BJ (cell line): ENCODE measurements at regions not wholly inside any gene's neighbourhood (a gene's known extent, or its start where the extent isn't known, plus 50 kb on each side); places are given as distances from the start of the nearest gene placed in this dataset.

Experiments used
- CTCF ChIA-PET: fragments of 350-600 bp; formaldehyde crosslinking; extraction: SDS; loops from one replicate; lab custom pipeline; 2021; ENCODE audit warnings: antibody characterized with exemption, inconsistent platforms; lab: Yijun Ruan, JAX
- POLR2A ChIA-PET: fragments of 300-600 bp; sonication (Branson Sonifier 250); formaldehyde crosslinking; extraction: SDS; loops from one replicate; lab custom pipeline; 2021; ENCODE audit warnings: antibody characterized with exemption; lab: Charles Lee
- DNase-seq: peaks from one replicate; pipeline ENCODE4 v3.0.0-alpha.2; 2011; ENCODE audit warnings: low read depth
- H3K27me3 ChIP-seq: 2 replicates; pipeline ENCODE4 v1.6.0; 2011; ENCODE audit warnings: low read length; ENCODE audit not compliant: control insufficient read depth, insufficient read depth
- H3K36me3 ChIP-seq: 2 replicates; pipeline ENCODE4 v1.5.1; 2011; ENCODE audit warnings: low read length; ENCODE audit not compliant: control insufficient read depth, insufficient read depth
- H3K4me3 ChIP-seq: 2 replicates; pipeline ENCODE4 v1.5.1; 2011; ENCODE audit warnings: low read depth, mild to moderate bottlenecking, control low read depth, low read length
- TF ChIP-seq, protein P1 (sequence below): IDR thresholded peaks from 2 replicates; pipeline ENCODE4 v1.5.1; 2011; ENCODE audit warnings: low read depth, mild to moderate bottlenecking, control low read depth, inconsistent platforms, low read length, moderate library complexity; ENCODE audit not compliant: insufficient read depth

DNA sequence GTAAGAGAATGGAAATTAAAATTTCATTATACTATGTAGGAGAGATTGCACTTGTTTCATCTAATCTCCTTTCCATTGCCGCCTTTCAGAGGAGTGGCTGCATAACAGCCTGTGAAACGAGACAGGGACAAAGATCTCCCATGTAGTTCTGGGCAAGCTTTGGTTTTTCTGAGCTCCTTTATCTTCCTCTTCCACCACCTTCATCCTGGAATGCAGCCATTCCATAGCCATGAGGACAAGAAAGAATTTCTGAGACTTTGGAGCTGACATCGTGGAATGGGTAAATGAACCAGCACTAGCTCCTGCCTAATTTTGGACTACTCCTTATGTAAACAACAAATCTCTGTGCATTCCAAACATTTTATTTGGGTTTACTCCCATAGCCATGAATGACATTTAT is 1587.3 kb upstream of the TENM3 start:
- POLR2A ChIA-PET, result no interaction called here
- Histone ChIP-seq H3K36me3 (no peaks in the 10 kb centered on the region), H3K27me3 (no peaks in the 10 kb centered on the region), H3K4me3 (no peak overlapping the region)
- TF ChIP-seq, protein P1, sequence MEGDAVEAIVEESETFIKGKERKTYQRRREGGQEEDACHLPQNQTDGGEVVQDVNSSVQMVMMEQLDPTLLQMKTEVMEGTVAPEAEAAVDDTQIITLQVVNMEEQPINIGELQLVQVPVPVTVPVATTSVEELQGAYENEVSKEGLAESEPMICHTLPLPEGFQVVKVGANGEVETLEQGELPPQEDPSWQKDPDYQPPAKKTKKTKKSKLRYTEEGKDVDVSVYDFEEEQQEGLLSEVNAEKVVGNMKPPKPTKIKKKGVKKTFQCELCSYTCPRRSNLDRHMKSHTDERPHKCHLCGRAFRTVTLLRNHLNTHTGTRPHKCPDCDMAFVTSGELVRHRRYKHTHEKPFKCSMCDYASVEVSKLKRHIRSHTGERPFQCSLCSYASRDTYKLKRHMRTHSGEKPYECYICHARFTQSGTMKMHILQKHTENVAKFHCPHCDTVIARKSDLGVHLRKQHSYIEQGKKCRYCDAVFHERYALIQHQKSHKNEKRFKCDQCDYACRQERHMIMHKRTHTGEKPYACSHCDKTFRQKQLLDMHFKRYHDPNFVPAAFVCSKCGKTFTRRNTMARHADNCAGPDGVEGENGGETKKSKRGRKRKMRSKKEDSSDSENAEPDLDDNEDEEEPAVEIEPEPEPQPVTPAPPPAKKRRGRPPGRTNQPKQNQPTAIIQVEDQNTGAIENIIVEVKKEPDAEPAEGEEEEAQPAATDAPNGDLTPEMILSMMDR, result no peak
- CTCF ChIA-PET, result interaction anchor here (0.7 to 1.7 kb wide), 2 partner anchors 9 to 13 kb away, joined by 3 to 6 read pairs; no protein-coding TSS in a partner anchor
- no peak for DNase-seq

DNA sequence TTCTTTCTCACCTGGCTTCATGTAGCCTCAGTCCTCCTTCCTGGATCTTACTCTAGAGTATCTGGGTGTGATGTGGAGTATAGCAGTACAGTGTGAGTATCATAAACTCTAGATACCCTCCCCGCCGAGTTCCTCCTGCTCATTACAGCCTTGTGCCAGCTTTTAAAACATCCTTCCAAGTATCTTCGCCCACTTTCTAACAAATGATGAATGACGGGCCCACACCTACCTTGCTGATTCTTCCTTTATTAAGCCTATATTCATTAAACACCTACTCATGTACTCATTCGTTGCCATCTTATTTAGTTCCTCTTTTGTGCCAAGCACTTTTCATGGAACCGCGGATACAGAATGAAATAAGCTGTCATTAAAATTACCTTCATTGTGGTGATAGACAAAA is 1585.3 kb upstream of the TENM3 start:
- ChIA-PET CTCF (interaction anchor here (0.7 kb wide), 1 partner anchor 170 kb away, joined by 3 read pairs; no protein-coding TSS in a partner anchor), POLR2A (no interaction called here)
- no peak for DNase-seq
- no peaks in the 10 kb centered on the region for H3K27me3 ChIP-seq
- TF ChIP-seq, protein P1, result no peak
- no peak overlapping the region for H3K4me3 ChIP-seq
- no peaks in the 10 kb centered on the region for H3K36me3 ChIP-seq

DNA sequence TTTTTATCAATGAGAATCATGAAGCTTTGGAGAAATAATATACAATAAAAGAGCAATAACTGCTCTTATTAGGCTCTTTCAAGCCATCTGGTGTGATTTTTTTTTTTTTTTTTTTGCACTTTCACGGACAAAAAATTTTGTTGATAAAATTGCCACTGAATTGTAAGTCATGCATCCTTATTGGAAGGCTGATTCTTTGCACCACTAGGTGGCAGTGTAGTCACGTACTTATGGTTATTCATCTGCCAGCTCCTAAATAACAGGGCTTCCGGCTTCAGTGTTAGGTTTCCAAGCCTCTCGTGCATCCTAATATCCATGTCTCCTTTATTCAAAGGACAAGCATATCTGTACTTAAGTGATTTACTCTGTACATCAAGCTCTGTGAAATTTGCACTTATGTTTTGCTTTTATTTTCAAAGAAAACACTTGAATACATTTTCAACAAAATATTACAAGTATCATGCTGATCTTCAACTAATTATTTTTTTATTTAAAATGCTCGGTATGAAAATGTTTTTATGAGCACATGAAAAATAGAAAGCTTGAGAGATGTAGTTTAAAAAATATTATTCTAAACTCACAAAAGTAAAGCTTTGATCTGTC is 1578.3 kb upstream of the TENM3 start:
- TF ChIP-seq, protein P1, result peak; percentile 74
- Histone ChIP-seq H3K27me3 (no peaks in the 10 kb centered on the region), H3K36me3 (no peaks in the 10 kb centered on the region), H3K4me3 (no peak overlapping the region)
- POLR2A ChIA-PET, result no interaction called here
- DNase-seq, result peak; percentile 17
- CTCF ChIA-PET, result interaction anchor here (0.6 to 1.6 kb wide), 5 partner anchors 10 to 483 kb away, joined by 3 to 6 read pairs (median 3); no protein-coding TSS in a partner anchor

DNA sequence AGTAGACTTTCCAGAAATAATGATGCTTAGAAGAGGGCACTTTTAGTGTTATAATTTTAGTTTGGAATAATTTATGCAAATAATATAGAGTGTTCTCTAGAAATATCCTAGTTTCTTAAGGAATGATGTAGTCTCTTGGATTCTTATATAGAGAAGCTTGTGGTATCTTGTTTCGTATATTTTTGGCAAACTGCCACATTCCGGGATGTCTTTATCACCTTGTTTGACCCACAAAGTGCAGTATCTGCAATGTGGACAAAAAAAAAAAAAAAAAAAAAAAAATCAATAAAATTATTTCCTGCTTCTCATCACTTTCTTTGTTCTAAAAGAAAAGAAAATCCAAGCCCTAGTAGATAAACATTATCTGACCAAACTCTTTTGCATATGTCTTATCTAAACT is 1577.7 kb upstream of the TENM3 start:
- no peak for DNase-seq
- no peaks in the 10 kb centered on the region for H3K27me3 ChIP-seq
- POLR2A ChIA-PET, result no interaction called here
- no peaks in the 10 kb centered on the region for H3K36me3 ChIP-seq
- H3K4me3 ChIP-seq, result no peak overlapping the region
- CTCF ChIA-PET, result interaction anchor here (0.6 to 1.6 kb wide), 5 partner anchors 10 to 1282 kb away, joined by 3 to 6 read pairs (median 3); no protein-coding TSS in a partner anchor
- TF ChIP-seq, protein P1, result no peak

DNA sequence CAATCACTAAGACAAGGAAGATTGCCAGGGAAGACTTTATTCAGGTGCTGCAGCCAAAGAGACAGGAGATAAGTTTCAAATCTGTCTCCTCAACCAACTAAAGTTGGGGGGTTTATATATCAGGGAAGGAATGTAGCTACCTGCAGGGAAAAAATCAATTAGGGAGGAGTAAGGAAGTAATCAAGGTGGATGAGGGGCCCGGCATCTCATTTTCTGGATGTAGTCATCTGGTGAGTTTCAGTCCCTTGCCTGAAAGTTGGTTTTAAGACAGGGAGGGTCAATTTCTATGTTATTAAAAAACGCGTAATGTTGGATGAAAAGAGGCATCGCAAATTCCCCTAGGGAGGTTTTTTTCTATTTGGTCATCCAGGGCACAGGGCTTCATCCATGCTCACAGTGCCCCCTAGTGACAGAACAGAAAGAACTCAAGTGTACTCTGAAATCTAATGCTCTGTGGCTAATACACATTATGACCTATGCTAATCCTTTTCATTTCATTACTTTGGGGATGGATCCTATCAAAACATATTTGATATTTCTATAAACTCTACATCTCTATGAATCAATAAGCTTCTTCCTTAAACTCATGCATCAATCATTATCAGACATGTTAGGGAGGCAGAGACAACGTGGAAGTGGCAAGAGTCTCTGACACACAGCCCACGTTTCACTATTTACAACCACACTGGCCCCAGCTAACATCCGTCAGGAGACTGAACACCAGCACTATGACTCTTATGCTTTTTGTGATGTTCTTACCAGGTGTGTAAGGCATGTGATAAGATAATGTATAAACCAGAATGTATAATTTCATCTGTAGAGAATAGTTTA is 1577.0 kb upstream of the TENM3 start:
- CTCF ChIA-PET, result interaction anchor here (0.6 to 1.6 kb wide), 5 partner anchors 11 to 1283 kb away, joined by 3 to 6 read pairs (median 3); no protein-coding TSS in a partner anchor
- DNase-seq, result no peak
- TF ChIP-seq, protein P1, result peak; percentile 40; the same call in 1 of the 2 replicates
- Histone ChIP-seq H3K27me3 (no peaks in the 10 kb centered on the region), H3K4me3 (no peak overlapping the region), H3K36me3 (no peaks in the 10 kb centered on the region)
- POLR2A ChIA-PET, result no interaction called here
